Glomerular visceral epithelial cell (primary cell): ENCODE measurements at regions not wholly inside any gene's neighbourhood (a gene's known extent, or its start where the extent isn't known, plus 50 kb on each side); places are given as distances from the start of the nearest gene placed in this dataset.

Experiments
- DNase-seq: peaks from one replicate; pipeline ENCODE4 v3.0.0-alpha.2; 2016; ENCODE audit errors: extremely low spot score

GRCh38 chr5:143561219-143561618 is 157.7 kb upstream of the NR3C1 start:
- DNase-seq: no peak

DNA sequence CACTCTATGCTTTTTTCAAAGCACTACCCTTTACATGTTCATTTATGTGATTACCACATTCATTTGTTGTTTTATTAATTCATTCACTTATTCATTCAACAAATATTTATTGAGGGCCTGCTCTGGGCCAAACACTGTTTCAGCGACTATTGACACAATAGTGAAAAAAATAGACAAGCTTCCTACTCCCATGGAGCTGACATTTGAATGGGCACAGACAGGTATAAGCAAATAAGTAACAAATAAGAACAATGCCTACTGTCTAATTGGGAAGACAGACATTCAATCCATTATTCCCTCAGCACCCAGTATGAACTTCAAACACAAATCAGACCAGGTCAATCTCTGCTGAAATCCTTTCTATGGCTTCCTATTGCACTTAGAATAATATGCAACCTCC is 156.9 kb upstream of the NR3C1 start:
- no peak for DNase-seq

DNA sequence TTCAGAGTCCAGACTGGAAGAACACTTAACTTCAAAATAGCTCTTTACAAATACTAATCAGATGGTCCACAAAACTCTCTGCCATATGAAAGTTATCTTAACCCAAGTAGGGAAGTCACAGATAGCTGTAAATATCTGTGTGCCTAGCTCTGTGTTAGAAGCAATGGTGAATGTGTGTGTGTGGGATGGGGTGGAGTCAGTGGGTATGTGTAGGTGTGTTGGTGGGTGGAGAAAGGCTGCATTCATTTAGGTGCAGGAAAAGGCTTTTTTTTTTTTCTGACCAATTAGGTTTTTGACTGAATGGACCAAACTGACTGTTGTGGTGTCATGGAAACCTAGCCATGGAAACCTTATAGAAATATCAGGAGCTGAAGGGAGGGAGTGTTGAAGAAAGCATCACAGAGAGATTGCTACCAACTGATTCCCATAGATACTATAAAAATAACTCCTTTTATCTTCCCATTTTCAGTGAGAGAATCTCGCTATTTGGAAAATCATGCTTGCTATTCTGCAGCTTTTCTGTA is 156.2 kb upstream of the NR3C1 start:
- DNase-seq: no peak

DNA sequence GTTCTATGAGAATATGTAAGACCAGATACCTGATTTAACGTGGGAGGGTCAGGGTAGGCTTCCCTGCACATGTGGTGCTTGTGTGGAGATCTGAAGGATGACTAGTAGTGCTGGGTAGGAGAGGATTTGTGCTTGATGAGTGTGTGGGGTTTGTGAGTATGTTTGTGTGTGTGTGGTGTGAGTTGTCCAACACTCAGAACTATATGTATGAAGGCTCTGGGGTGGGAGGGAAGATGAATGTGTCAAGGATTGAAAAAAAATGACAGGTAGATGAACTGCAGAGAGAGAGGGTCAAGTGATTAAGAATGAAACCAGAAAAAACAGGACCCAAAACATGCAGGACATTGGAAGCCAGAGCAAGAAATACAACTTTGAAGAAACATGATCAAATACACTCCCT is 154.6 kb upstream of the NR3C1 start:
- DNase-seq: no peak

GRCh38 chr5:143557061-143557818 is 153.8 kb upstream of the NR3C1 start:
- DNase-seq: no peak

- no peak for DNase-seq
These were observed 151.5 kb upstream of the NR3C1 start for GRCh38 chr5:143554918-143555477.

DNA sequence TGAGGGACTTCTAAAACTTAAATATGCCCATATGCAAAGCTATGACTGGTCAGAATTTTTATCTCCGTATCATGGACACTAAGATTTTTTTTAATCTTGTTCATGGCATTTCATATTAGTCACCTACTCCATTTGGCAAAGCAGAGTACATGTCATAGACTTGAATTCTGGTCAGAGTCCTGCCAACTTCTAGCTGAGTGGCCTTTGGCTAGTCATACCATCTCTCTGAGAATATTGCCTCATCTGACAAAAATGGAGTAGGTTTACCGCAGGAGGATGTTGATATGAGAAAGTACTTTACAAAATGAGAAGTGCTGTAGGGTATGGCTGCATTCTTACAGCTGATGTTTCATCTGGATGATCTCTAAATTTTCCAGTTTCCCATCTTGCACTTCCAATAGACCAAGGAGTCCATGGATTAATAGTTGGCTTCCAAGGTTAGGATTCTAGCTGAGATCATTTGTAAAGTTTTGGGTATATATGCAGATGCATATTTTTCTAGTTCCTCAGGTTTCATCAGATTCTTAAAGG is 150.8 kb upstream of the NR3C1 start:
- peak; percentile 89 for DNase-seq

DNA sequence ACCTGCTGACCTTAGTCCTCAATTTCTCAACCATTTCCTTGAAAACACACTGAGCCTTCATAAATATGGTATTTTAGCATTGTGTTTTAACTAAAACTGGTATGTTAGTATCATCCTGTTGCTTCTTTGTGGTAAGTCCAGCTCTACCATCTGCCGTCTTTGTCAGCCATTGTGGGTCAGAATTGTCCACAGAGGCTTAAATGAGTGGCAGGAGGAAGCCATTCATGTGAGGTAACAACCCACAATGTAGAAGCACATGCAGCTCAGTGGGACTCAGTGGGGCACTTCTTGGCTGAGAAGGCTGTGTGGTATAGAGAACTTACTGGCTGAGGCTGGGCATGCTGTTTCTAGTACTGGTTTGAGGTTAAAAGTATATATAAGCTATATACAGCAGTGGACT is 149.2 kb upstream of the NR3C1 start:
- no peak for DNase-seq

DNA sequence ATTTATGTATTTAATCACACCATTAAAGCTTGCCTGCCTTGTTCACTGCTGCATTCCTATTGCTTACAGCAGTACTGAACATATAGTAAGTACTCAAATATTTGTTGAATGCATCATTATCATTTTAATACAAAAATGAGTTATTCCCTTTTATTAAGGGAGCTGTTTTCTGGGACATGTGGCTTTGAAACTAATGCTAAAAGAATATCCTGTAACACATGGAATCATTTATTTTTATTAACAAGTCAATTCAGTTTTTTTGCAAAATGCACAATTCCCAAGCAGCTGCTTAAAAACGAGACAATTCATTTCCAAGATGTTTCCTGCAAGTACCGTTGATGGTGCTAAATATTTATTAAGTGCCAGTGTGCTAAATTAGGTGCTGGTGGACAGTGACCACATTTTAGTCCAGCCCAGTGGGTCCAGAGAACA is 148.3 kb upstream of the NR3C1 start:
- no peak for DNase-seq

DNA sequence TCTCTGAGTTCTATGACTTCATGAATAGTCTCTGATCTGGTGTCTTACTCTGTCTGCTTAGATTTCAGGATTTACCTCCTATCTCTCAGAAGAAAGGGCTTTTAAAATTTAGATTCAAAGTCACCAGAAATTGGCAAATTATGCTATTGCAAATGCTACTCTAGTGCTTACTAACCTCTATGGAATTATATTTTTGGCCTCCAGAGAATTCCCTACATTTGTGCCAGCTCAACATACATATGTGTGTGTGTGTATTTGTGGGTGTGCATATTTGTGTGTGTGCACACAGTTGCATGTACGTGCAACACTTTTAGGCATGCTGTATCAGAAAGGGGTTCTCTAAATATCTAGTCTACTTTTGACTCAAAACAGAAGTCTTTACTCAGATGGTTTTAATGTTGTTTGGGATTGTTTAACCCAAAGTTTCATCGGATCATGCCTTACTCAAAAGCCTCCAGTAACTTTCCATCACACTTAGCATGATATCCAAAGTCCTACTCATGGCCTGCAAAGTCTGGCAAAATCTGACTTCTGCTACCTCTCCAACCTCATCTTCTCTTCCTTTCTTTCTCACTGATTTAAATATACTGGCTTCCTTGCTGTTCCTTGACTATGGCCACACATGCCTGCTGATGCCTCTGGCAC is 147.6 kb upstream of the NR3C1 start:
- DNase-seq: no peak

- DNase-seq: no peak
These were observed 143.9 kb upstream of the NR3C1 start for GRCh38 chr5:143547342-143547741.

- DNase-seq: no peak
These were observed 142.9 kb upstream of the NR3C1 start for GRCh38 chr5:143546394-143546793.

DNA sequence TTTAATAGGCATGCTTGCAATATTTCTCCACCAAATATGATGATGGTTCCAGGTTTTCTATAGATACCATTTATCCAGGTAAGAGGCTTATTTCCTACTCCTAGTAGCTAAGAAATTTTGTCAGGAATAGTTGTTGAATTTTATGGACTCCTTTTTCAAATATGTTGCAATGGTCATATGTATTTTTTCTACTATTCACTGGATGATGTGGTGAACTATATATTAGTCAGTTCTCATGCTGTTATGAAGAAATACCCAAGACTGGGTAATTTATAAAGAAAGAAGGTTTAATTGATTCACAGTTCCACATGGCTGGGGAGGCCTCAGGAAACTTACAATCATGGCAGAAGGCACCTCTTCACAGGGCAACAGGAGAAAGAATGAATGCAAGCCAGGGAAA is 141.1 kb upstream of the NR3C1 start:
- DNase-seq: no peak

GRCh38 chr5:143543358-143544255 is 140.1 kb upstream of the NR3C1 start:
- peak; percentile 17 for DNase-seq

GRCh38 chr5:143542798-143543144 is 139.3 kb upstream of the NR3C1 start:
- no peak for DNase-seq

DNA sequence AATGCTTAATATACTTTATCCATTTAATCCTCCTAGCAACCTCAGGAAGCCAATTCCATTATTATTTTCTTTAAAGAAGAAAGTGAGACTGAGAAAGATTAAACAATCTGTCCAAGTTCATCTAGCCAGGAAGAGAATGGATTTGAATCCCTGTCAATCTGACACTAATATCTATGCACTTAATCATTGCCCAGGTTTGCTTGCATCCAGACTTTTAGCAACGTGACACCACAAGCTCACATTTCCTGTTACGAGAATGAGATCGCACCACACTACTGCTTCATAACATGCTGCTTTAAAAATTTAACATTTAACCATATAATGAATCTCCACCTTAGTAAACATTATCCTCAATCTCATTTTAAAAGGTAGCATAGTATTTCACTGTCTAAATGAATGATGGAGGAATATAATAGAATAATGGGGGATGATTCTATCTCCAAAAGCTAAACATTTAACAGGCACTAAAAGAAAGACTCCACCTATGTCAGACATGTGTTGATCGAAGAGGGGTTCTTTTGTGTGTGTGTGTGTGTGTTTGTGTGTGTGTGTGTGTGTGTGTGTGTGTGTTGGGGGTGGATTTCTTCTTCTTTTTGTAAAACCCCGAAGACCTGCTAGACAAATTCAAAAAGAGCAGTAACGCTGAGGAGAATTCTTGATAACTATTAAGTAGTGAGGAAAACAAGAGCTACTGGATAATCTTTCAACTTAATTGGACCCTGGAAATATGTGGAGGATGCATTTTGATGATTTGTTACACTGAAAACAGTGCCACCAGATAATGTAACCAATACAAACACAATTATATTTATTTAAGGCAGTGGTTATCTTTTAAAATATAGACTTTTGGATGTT is 138.7 kb upstream of the NR3C1 start:
- DNase-seq: no peak

DNA sequence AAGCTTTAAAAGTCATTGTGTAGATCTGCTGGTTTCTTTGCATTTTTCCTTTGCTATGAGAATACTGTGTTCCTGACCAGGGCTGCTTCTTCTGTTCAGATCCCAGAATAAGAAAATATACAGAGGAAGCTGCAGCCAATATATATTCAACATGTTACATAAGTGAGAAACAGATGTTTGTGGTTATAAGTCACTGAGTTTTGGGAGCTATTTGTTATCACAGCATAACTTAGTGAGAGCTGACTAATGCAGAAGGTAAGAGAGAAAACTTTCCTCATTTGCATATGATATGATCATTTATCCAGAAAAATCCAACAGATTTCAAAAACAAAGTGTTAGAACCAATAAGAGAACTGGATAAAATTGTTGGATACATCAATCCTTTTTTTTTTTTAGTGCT is 136.3 kb upstream of the NR3C1 start:
- DNase-seq: no peak

DNA sequence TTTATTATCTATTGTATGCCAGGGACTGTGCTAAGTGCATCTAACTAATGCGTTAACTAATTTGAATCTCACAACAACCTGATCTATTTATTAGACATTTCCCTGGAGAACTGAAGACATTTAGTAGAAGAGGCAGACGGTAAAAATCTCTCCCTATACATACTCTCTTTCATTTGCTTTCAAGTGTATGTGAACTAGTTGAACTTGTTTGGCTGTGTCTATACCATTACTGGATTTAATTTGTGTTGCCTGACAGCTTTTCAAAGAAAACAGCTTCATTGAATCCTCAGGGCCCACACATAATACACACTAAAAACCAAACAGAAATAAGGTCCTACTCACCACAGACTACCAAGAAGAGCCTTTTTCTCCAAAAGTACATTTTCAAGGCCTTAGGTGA is 133.6 kb upstream of the NR3C1 start:
- no peak for DNase-seq

GRCh38 chr5:143536364-143536763 is 132.9 kb upstream of the NR3C1 start:
- peak; percentile 80 for DNase-seq

DNA sequence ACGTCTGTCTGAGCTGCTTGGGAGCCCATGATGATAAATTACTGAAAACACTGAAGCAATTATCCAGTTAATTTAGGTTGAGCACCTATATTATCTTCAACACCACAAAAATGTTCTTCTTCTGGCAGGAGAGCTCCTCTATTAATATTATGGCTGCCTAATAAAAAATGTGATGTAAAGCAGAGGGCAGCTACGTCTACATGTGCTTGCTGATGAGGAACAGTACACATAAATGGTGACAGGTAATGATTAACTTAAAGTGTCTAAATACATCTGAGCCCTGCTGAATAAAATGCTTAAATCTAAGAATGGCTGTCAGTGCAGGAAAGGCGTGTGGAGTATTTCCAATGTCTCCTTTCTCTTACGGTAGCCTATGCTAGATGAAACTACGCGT is 131.3 kb upstream of the NR3C1 start:
- DNase-seq: no peak
